Activated naive CD4-positive, alpha-beta T cell treated with anti-CD3 and anti-CD28 coated beads, Interleukin-2, amount 50 U/mL, for 16 hours (primary cell): ENCODE measurements at regions not wholly inside any gene's neighbourhood (a gene's known extent, or its start where the extent isn't known, plus 50 kb on each side); places are given as distances from the start of the nearest gene placed in this dataset.
"Not testable (repeated sequence)": the region's sequence is repeated elsewhere in the genome, so short reads cannot be mapped to it uniquely, and the experiment has no call there.

Source experiments
- DNase-seq: peaks from one replicate; pipeline ENCODE4 v3.0.0-alpha.2; 2020

DNA sequence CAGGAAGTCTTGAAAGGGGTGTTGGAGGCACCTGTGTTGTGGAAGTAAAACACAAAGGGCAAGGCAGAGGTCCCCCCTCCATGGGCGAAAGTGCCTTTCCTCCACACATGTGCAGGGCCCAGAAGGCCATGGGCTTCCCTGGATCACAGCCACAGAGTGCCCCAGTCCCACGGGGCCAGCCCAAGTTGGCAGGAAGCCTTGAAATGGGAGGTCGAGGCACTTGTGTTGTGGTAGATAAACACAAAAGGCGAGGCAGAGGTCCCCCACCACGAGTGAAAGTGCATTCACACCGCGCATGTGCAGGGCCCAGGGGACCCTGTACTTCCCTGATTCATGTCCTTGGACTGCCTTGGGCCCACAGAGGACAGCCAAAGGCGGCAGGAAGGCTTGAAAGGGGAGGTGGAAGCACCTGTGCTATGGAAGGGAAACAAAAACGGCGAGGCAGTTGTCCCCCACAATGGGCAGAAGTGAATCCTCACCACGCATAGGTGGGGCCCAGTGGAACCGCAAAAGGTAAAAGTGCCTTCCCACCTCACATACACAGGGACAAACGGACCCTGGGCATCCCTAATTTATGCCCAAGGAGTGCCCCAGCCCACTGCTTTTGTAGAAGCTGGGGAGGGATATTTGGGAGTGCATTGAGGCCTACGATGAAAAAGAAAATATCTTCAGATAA, 585.4 kb downstream of the ALG10 start:
- DNase-seq: no peak

DNA sequence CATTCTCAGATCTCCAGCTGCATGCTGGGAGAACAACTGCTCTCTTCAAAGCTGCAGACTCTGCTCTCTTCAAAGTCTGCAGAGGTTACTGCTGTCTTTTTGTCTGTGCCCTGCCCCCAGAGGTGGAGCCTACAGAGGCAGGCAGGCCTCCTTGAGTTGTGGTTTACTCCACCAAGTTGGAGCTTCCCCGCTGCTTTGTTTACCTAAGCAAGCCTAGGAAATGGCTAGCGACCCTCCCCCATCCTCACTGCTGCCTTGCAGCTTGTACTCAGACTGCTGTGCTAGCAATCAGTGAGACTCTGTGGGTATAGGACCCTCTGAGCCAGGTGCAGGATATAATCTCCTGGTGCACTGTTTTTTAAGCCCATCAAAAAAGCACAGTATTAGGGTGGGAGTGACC, 591.7 kb downstream of the ALG10 start:
- not testable (repeated sequence) for DNase-seq

- DNase-seq: no peak
Measured at GRCh38 chr12:34625116-34625515, 602.8 kb downstream of the ALG10 start.

DNA sequence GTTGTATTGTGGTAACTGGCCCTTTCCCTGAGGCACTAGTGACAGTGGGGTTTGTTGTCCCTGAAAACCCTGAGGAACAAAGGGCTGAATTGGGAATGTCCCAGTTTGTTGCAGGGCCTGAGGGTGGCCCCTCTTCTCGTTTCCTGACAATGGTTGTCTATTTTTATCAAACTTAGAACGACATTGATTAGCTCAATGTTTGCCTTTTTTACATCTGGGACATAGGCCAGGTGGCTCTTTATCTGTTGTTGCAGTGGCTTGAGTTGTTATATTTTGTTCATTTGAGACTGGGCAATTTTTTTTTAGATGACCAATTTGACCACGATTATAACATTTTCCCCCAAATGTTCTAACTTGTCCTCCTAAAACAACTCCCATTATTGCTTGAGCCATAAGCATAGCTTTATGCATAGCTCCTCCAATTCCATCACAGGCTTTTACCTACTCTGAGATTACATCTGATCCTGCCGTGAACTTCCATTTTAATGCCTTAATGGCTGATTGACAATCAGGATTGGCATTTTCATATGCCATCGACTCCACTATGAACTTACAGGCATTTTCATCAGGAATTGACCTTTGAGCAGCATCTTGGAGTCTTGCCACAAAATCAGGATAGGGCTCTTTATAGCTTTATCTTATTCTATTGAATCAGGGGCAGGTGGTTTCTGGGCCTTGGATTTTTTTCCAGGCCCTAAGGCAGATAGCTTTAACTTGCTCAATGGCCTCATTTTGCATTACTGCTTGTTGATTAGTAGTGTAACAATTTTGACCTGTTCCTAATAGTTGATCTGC, 604.3 kb downstream of the ALG10 start:
- no peak for DNase-seq
